HuH-7.5 (cell line): ENCODE measurements at regions not wholly inside any gene's neighbourhood (a gene's known extent, or its start where the extent isn't known, plus 50 kb on each side); places are given as distances from the start of the nearest gene placed in this dataset.

Source experiments
- DNase-seq: peaks from one replicate; pipeline ENCODE4 v3.0.0; 2011; ENCODE audit warnings: low spot score

DNA sequence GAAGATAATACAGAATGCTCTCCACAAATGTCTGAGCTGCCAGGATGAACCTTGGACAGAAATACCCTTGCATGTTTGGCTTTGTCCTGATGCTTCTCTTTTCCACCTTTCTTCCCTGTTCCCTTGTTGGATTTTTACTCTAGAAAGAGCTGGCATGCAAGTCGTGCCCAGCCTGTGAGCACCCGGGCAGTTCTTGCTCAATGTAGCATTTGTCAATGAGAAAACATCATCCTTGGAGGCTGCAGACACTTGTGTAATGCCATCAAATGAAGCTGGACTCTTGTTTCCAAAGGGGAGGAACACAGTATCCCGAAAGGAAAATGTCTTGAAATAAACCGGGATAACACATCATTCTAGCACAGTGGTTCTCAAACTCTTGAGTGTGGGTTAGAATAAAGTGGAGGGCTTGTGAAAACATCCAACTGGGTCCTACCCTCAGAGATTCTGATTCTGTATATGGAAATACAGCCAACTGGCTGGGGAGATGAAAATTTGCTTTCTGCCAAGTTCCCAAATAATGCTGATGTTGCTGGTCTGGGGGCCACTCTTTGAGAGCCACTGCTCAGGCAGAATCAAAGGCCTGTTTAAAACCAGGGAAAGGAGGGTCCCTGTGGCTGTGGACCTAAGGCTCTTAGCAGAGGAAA, 237.2 kb downstream of the SPATA18 start:
- no peak for DNase-seq

GRCh38 chr4:52290466-52290865, 239.4 kb downstream of the SPATA18 start:
- no peak for DNase-seq

DNA sequence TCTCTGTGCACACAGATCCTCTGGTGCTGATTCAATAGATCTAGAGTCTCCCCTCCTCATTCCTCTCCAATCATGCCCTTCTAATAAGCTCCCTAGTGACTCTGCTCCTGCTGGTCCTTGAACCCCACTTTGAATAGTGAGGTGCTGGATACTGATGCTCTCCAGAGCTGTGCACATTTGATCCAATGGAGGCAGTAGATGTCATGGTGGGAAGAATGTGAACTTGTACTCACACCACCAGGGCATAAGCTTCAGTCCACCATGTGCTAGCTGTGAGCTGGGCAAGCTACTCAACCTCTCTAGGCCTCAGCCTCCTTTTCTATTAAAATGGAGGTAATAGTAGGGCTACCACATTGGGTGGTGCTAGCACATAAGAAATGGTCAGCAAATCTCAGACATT, 241.1 kb downstream of the SPATA18 start:
- no peak for DNase-seq

DNA sequence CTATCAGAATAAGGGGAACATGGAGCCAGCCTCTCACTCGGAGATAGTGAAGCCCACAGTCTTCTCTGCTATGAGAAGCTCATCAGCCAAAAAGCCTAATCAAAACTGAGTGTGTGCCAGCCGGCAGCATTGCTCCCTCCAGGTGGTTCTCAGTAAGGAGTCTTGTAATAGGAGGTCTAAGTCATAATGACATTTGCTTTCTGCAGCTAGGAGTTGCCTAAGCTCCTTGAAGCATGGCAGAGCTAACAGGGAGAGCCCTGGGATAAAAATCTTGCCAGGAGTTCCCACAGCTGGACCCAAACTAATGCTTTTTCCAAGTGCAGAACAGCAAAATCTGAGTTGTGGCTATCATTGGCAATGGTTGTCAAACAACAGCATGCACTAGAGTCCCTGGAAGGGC, 245.2 kb downstream of the SPATA18 start:
- no peak for DNase-seq

GRCh38 chr4:52298444-52298843, 247.3 kb downstream of the SPATA18 start:
- no peak for DNase-seq

GRCh38 chr4:52299120-52299519, 248.0 kb downstream of the SPATA18 start:
- no peak for DNase-seq

DNA sequence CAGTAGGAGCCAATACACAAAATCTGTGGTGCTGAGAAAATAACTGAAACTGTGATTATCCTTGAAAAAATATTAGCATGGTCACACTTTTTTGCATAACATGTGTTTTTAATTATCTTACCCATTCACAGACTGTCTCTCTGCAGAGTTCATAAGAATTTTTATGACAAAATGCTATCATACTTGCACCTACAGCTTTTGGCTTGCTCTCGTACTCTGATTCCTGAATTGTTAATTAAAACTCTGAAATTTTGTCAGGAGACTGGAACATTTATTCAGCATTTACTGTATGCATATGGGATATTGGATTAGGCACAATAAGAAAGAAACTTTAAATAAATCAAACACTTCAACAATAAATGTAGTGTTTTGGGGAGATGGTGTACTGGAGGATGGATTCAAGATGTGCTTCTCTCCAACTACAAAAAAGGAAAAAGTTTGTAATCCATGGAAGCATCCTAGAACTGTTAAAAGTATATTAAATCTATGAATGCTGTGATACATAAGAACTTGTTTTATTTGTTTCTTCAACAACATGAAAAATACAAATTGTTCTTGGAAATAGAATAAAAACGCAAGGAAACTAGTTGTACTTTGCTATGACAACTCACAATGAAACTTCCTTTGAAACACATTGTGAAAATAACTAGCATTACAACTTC, 260.5 kb downstream of the SPATA18 start:
- no peak for DNase-seq

DNA sequence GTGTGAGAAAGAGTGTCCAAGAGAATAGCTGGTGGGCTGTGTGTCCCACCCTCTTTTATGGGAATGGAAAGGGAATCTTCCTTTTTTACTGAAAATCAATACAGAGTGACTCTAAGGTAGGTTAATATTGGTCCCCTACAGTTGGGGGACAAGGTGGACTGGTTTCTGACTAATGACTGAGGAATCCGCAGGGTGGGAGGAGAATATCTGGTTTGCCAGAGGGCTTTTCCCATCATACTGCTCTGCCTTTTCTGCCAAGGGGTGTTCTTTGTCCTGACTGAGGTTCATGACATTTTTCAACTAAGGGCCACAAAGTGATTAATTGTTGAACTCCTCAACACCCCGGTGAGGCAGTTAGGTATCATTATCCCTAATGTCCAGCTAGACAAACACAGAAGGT, 261.6 kb downstream of the SPATA18 start:
- no peak for DNase-seq

DNA sequence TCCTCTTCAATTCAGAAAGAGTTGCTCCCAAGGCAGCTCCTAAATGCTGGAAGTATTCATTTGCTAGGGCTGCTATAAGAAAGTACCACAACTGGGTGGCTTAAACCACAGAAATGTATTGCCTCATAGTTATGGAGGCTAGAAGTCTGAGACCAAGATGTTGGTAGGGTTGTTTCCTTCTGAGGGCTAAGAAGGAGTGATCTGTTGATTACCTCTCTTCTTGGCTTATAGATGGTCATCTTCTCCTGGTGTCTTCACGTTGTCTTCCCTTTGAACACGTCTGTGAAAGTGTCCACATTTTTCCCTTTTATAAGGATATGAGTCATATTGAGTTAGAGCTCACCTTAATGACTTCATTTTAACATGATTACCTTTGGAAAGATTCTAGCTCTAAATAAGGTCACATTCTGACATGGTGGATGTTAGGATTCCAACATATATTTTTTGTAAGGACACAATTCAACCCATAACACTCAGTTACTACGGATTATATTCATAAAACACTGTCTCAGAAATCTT, 266.3 kb downstream of the SPATA18 start:
- DNase-seq: no peak

DNA sequence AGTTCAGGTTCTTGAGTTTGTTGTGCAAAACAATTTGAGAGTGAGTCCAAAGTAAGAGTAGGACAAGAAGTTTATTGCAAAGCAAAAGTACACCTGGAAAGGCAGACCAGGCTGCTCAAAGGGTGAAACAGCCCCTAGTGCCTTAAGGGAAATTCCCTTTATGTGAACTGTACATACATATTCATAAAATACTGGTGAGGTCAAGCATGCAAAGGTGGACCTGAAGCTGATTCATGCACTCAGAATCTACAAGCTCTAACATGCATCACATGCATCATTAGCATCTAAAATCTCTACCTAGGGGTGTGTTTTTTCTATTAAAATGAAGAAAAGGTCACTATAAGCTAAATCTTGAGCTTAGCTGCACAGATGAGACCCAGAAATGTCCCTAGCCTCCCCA, 266.9 kb downstream of the SPATA18 start:
- DNase-seq: no peak

- no peak for DNase-seq
Observed at GRCh38 chr4:52329894-52330293, 278.8 kb downstream of the SPATA18 start.

- DNase-seq: no peak
Observed at GRCh38 chr4:52343595-52343994, 292.5 kb downstream of the SPATA18 start.

DNA sequence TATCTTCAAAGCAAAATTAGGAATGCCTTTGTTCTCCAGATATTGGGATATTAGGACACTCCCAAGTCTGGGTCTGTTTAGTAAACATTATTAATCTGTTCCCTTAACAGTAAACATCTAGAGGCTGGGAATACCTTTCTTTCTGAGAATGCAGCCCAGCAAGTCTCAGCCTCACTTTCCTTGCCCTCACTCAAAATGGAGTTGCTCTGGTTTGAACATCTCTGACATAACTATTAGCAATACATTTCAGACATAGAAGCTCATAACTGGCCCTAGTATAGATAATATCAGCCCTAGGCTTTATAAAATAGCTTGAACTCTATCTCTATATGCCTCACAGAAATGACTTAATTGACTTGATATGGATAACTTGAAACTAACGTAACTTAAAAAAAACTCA, 299.8 kb downstream of the SPATA18 start:
- DNase-seq: no peak

GRCh38 chr4:52358366-52358765, 300.7 kb downstream of the USP46 start:
- no peak for DNase-seq

DNA sequence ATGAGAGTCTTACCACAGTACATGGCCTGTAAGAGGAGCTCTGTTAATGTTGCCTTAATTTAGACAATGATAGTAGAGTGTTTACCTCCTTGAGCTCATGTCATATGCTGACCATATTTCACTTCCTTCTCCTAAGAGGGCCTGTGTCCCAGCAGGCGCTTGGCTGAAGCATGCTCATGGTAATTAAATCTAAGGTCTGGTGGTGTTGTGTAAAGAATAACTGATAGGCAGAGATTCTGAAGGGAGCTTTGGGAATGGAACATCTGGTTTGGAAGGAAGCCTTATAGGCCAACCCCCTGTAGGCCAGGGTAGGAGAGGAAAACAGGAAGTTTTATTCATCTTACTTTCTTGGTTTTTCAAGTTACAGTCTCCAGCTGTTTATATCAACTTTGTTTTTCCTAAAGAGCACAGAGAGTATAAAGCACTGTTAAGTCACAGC, 300.2 kb downstream of the USP46 start:
- DNase-seq: no peak

DNA sequence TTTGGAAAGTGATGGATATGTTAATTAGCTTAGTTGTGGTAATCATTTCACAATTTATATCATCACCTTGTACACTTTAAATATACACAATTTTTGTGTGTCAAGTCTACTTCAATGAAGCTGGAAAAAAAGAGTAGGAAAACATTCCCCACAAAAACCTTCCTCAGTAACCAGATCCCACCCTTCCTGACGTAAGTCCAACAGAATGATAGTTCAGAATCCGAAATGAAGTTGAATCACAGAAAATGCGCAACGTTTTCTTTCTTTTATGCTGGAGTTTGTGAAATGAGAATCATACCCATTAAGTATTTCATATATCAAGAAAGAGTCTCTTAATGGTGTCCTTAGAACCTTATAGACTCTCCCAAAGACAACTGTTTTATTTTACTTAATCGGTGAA, 292.9 kb downstream of the USP46 start:
- DNase-seq: no peak

- DNase-seq: no peak
Observed at GRCh38 chr4:52366621-52367020, 292.5 kb downstream of the USP46 start.

DNA sequence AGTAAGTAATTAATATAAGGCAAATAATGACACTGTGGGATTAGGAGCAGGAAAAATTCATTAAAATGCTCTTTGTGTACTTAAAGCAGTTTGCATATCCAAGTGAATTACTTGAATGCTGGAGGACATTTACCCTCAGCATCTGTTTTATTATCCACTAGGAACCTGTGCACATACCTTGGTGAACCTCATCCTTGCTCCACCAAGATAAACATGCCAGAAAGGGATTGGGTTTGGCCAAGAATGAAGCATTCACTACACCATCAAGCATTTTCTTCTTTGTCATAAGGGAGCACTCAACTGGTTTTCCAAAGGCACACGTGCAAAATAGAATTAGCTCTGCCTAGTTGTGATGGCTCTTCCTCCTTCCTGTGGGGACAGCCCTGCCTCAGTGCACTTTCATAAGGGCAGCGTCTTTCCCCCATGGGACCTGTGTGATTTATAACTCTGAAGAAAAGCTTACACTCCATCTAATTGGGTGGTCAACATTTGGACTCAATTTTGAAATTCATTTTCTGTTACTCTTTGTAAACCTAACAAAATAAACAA, 291.7 kb downstream of the USP46 start:
- no peak for DNase-seq

GRCh38 chr4:52368895-52369294, 290.2 kb downstream of the USP46 start:
- DNase-seq: no peak

- DNase-seq: no peak
Observed at GRCh38 chr4:52369649-52370048, 289.5 kb downstream of the USP46 start.

- no peak for DNase-seq
Observed at GRCh38 chr4:52370576-52370975, 288.5 kb downstream of the USP46 start.

DNA sequence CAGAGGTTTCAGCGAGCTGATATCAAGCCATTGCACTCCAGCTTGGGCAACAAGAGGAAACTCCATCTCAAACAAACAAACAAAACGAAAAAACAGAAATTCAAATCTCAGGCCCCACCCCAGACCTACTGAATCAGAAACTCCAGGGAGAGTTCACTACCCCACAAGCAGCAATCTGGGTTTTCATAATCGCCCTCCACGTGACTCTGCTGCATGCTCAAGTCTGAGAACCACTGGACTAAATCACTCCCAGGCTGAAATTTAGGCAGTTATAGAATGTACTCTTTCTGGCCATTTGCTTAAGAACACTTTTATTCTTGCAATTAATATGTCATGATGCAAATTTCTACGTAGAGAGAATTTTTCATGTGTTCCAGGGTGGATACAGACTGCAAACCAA, 287.3 kb downstream of the USP46 start:
- DNase-seq: no peak

DNA sequence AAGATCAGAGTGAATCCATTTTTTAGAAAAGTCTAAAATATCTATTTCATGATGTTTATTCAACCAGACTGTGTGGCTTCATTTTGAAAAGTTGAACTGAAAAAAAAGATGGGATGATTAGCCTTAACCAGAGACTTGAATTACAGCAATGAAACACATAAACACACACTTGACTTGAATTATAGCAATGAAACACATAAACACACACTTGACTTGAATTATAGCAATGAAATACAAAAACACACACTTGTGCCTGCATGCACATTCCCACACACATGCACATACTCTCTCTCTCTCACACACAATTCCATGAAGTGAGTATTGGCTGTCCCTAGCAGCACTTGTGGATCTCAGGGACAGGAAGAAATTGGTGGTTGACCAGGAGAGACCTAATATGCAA, 286.8 kb downstream of the USP46 start:
- no peak for DNase-seq

GRCh38 chr4:52372747-52373146, 286.4 kb downstream of the USP46 start:
- no peak for DNase-seq
